22Rv1 (cell line): ENCODE measurements at regions not wholly inside any gene's neighbourhood (a gene's known extent, or its start where the extent isn't known, plus 50 kb on each side); places are given as distances from the start of the nearest gene placed in this dataset.

Experiments
- ZFX ChIP-seq: fragments of 450-650 bp; IDR thresholded peaks from 2 replicates; pipeline ENCODE4 v1.6.1; 2017; ENCODE audit warnings: antibody characterized with exemption, borderline replicate concordance
- TF ChIP-seq, protein P1 (sequence below): fragments of 450-650 bp; IDR thresholded peaks from 2 replicates; pipeline ENCODE4 v1.5.1; 2017; ENCODE audit warnings: mild to moderate bottlenecking

DNA sequence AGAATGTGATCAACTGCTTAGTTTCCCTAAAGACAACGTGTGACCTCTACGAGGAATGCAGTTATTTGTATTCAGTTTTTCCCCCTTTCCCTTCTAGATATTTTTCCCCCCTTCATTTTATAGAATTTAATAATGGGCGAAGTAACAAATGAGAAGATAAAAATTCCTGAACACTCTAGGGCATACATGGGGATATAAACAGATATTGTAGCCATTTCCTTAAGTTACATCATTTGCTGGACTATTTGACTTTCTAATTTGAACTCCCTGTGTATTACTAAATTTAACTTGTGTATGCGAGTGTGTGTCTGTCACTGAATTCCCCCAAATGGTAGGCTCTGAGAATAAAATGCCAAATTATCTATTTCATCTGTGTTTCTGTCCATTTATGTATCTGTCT, 99.0 kb upstream of the ZFP64 start:
- TF ChIP-seq, protein P1, sequence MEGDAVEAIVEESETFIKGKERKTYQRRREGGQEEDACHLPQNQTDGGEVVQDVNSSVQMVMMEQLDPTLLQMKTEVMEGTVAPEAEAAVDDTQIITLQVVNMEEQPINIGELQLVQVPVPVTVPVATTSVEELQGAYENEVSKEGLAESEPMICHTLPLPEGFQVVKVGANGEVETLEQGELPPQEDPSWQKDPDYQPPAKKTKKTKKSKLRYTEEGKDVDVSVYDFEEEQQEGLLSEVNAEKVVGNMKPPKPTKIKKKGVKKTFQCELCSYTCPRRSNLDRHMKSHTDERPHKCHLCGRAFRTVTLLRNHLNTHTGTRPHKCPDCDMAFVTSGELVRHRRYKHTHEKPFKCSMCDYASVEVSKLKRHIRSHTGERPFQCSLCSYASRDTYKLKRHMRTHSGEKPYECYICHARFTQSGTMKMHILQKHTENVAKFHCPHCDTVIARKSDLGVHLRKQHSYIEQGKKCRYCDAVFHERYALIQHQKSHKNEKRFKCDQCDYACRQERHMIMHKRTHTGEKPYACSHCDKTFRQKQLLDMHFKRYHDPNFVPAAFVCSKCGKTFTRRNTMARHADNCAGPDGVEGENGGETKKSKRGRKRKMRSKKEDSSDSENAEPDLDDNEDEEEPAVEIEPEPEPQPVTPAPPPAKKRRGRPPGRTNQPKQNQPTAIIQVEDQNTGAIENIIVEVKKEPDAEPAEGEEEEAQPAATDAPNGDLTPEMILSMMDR, result no peak
- no peak for TF ChIP-seq ZFX
